ENCODE measurements at regions not wholly inside any gene's neighbourhood (a gene's known extent, or its start where the extent isn't known, plus 50 kb on each side); places are given as distances from the start of the nearest gene placed in this dataset.
A peak's percentile ranks its signal among the peaks of the same experiment; 100 is the strongest.

DNA sequence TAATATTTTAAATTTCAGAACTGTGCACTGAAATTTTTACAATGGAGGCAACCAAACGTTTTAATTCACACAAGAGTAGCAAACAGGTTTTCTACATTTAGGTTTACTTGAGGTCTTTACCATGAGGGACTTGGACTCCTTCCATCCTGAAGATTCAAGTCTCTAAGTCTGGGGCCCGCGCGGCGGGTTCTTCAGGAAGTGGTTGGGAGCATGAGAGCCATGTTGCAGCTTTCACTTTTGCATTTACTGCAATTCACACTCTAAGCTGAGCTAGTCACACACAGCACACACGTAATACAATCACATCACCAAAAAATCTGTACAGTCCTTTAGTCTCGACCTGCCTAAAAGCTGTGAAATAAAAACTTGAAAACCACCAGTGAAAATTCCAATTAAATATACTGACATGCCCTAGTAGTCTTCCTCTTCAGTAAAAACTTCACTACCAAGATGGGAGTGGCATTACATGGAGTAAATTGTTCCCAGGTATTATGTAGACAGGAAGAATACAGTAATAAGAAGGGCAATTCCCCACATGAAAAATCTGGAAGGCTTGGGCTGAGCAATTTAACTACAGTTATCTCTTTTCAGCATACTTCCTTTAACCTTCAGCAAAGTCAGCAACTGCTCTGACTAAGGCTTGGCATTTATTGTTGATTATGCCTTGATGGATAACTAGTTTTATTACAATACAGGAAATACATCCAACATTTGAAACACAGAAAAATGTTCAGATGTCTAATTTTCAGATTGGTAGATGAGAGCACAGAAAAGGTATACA is 571.1 kb upstream of the DIPK2B start:
- no peak for DNase-seq (ENCODE audit: low read depth)

- DNase-seq (ENCODE audit: low read depth) = peak; percentile 84
Measured at GRCh38 chrX:45771114-45771513, 570.4 kb upstream of the DIPK2B start.

- no peak for DNase-seq (ENCODE audit: low read depth)
Measured at GRCh38 chrX:45769761-45770582, 569.3 kb upstream of the DIPK2B start.

DNA sequence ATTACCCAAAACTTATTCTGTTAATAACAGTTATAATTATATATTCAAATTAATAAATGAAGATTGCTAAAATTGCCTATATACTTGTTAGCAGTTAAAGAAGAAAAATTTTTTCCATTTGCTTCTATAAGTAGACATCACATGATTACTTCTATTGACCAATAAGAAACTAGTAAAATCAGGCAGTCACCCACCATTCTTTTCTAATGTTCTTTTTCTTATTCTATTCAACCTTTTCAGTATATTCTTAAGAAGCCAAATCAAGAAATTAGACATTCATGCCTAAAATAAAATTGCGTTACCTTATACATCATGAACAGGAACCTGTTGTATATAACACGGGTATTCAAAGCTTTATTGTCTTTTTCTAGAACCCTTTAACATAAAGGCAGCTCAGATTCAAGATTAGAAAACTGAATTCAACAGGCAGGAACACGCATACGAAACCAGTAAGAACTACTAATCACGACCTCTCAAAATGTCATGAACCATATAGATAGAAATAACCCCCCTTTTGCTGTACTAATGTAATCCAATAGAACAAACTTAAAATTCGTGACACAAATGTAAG is 568.1 kb upstream of the DIPK2B start:
- no peak for DNase-seq (ENCODE audit: low read depth)

GRCh38 chrX:45766981-45767501 is 566.4 kb upstream of the DIPK2B start:
- DNase-seq (ENCODE audit: low read depth) = no peak

GRCh38 chrX:45765767-45766166 is 565.1 kb upstream of the DIPK2B start:
- DNase-seq (ENCODE audit: low read depth) = no peak

- no peak for DNase-seq (ENCODE audit: low read depth)
Measured at GRCh38 chrX:45765281-45765680, 564.6 kb upstream of the DIPK2B start.

DNA sequence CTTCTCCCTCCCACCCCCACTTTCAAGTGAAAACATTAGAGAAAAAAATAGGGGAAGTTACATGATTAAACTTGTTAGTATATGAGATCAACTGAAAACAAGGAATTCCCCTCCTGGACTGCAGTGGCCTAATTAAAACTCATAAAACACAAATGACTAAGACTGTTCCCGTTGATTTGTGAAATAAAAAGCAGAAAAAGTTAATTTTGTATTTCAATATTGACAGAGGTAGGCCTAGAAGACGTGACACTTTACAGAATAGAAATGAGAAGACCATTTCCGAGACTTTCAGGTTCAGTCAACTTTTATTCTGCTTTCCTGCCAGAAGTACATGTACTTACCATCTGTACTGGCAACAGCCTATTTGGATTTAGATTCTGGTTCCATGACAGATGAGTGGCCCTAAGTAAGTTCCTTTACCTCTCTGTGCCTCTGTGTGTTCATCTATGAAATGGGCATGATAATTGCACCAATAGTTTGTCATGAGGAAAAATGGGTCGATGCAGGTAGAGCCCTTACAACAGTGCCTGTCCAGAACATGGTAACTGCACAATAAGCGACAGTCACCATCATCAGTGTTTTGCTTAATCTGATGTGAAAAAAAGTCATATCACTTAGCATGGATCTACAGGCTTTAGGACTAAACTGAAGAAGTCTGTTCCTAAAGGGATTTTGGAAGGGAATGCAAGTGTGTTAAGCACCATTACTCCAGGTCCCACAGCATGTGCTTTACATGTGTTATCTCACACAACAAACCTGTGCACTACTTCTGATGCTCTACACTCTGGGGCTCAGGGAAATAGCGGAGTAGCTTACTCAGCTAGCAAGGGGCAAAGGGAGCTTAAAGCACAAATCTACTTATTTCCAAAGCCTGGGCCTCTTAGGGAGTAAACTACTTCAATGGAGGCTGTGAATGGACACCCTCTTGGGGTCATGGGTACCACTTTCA is 562.3 kb upstream of the DIPK2B start:
- DNase-seq (ENCODE audit: low read depth) = no peak

DNA sequence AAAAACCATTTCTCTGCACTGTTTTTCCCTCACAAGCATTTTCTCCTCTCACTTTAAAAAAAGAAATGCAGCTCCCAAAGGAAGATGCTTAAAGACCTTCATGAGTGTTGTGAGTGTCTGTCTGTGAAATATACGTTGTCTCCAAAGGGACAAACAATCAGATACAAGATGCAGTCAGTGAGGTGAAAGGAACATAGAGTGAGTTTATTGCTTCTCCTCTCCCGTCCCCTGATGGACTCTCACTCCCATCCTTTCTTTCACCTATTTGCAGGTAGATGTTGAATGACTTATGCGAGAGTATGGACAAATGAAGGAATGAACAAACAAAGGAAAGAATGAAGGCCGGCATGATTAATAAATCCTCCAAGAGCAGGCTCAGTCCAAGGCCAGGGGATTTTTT is 561.2 kb upstream of the DIPK2B start:
- no peak for DNase-seq (ENCODE audit: low read depth)

GRCh38 chrX:45760187-45760742 is 559.6 kb upstream of the DIPK2B start:
- DNase-seq (ENCODE audit: low read depth) = no peak

DNA sequence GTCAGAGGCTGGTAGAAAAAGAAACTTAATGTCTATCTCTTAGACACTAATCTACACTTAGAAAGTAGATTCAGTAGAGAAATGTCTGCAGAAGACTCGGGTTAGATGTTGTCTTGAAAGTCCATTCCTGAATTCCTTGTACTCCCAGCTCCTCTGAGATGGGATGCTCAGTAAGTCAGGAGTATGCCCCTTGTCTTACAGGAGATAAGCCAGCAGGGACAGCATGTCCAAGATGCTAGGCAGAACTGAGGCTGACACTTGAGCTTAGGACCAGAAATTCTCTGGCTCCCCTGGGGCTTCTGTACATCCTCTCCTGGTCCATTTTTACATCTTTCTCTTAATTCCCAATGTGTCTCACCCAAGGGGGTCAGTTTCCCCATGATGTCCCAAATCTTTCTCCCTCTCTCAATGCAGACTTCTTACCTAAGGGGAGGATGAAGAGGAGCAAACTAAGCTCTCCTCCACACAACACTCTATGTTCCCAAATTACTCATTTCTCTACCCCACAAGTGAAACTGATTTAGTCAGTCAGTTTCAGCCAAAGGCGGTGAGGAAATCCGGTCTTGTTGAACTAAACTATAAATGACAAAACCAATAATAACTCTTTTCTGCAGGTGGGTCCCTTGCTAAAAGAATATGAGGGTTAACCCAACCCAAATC is 558.2 kb upstream of the DIPK2B start:
- no peak for DNase-seq (ENCODE audit: low read depth)

DNA sequence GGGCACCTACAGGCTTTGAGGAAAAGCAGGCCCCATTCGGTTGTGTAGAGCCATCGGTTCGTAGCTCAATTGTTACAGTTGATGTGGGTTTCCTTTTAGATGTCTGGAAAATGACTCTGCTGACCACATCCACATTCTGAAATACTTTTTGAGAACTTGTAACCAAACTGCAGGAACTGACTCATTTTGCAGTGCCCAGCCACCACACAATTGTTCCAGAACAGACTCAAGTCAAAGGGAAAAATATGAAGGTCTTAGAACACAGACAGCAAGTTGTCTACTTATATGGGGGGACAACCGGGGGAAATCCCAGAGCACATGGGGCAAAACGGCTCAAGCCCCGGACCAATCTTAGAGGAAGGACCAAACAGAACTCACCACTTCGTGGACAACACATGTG is 557.6 kb upstream of the DIPK2B start:
- no peak for DNase-seq (ENCODE audit: low read depth)

DNA sequence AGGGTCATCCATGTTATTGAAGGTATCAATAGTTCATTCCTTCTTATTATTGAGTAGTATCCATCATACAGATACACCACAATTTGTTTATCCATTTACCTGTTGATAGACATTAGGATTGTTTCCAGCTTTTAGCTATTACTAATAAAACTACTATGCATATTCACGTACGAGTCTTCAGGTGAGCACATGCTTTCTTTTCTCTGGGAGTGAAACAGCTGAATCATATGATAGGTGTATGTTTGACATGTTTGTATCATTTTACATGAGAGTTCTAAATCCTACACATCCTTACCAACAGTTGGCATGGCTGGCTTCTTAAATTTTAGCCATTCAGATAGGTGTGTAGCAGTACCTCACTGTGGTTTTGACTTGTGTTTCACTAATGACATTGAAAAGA is 556.6 kb upstream of the DIPK2B start:
- no peak for DNase-seq (ENCODE audit: low read depth)

- DNase-seq (ENCODE audit: low read depth) = no peak
Measured at GRCh38 chrX:45756557-45756956, 555.9 kb upstream of the DIPK2B start.

DNA sequence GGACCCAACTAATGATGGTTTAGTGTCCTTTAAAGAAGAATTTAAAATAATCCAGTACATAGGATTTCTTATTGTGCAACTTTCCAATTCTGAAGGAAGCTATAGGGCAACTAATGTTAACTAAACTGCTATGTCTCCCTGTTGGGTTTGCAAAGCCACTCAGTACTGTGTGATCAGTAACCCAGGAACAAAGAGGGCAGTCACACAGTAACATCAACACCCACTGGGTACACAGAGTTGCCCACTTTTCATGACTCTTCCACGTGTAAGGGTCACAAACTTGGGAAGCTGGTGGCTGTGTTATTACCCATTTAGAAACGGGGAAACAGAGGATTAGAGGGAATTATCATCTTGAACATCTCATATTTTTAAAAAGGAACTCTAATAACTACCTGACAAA is 555.0 kb upstream of the DIPK2B start:
- DNase-seq (ENCODE audit: low read depth) = no peak

- DNase-seq (ENCODE audit: low read depth) = no peak
Measured at GRCh38 chrX:45751156-45751555, 550.5 kb upstream of the DIPK2B start.

GRCh38 chrX:45750639-45751038 is 550.0 kb upstream of the DIPK2B start:
- DNase-seq (ENCODE audit: low read depth) = no peak

- no peak for DNase-seq (ENCODE audit: low read depth)
Measured at GRCh38 chrX:45749375-45749774, 548.7 kb upstream of the DIPK2B start.

- DNase-seq (ENCODE audit: low read depth) = no peak
Measured at GRCh38 chrX:45748369-45748774, 547.7 kb upstream of the DIPK2B start.

DNA sequence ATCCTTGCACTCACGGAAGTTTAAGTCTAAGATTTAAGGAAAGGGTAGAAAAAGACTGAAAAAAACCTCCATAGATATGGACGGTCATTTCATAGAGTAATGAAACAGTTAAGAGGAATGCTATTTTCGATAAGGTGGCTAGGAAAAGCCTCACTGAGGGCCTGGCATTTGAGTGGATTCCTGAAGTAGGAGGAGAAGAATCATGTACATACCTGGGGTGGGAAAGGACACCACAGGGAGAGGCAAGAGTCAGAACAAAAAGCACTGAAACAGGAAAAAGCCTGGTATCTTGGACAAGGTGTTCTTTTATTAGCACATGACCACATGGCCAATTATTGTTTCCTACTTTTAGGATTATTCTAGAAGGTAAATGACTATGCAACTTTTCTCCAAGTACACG is 547.2 kb upstream of the DIPK2B start:
- no peak for DNase-seq (ENCODE audit: low read depth)

DNA sequence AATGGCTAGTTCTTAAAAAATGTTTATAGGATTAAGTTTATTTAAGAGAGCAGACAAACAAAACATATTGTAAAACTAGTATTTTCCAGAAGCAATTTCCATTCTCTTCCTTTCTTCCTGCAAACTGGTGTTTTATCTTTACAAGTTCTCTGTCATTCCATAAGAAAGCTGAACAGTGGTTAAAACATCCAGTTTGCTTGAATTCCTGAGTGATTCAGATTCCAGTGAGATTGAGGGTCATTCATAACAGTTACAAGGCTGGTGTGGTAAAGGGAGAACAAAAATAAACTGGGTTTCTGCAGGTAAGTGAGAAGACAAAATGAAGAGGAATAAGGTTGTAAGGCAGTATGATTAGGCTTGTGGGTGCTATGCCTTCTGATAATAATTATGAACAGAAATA is 544.8 kb upstream of the DIPK2B start:
- DNase-seq (ENCODE audit: low read depth) = no peak

All from HS-5 (cell line).